ENCODE measurements at regions not wholly inside any gene's neighbourhood (a gene's known extent, or its start where the extent isn't known, plus 50 kb on each side); places are given as distances from the start of the nearest gene placed in this dataset.

- no peaks in the 10 kb centered on the region for H3K4me1 ChIP-seq (ENCODE audit: insufficient read depth, low read length)
- TF ChIP-seq CTCF (conservative IDR thresholded peaks at IDR 0.05; ENCODE audit: low read depth, low read length) (no peak), EZH2 (IDR thresholded peaks at IDR 0.05; ENCODE audit: low read length, unreplicated experiment) (no peak), EZH2phosphoT487 (IDR thresholded peaks at IDR 0.05; ENCODE audit: borderline replicate concordance, low read length) (no peak)
- no peaks in the 10 kb centered on the region for H3K36me3 ChIP-seq (ENCODE audit: low read depth, low read length)
- no peak overlapping the region for H3K27ac ChIP-seq (ENCODE audit: low read length)
- BruUV-seq (replicated peaks), result no TSS peak
- no peak overlapping the region for H3K4me2 ChIP-seq (ENCODE audit: low read length)
- CTCF ChIA-PET, result no interaction called here
- intact Hi-C loops (cut with micrococcal nuclease), result no loop called here
- H2AFZ ChIP-seq (ENCODE audit: low read length), result no peak overlapping the region
- POLR2A ChIA-PET (ENCODE audit: unreplicated experiment), result no interaction called here
- DNase-seq, result no peak
- no peaks in the 10 kb centered on the region for H3K27me3 ChIP-seq (ENCODE audit: low read length)
- H3F3A ChIP-seq (ENCODE audit: low read length, unreplicated experiment), result no peaks in the 10 kb centered on the region
- H3K4me3 ChIP-seq (ENCODE audit: low read length), result no peak overlapping the region
- H3K9ac ChIP-seq (ENCODE audit: low read length), result no peak overlapping the region
- no peaks in the 10 kb centered on the region for H3K9me2 ChIP-seq (replicated peaks; ENCODE audit: low read length)
- no peaks in the 10 kb centered on the region for H4K20me1 ChIP-seq (ENCODE audit: low read length)
- H3K9me3 ChIP-seq (ENCODE audit: low read length), result no peaks in the 10 kb centered on the region
- H3K79me2 ChIP-seq (ENCODE audit: low read length), result no peaks in the 10 kb centered on the region
- no peak for ATAC-seq
Observed at GRCh38 chr9:86708918-86709835, 238.1 kb downstream of the GAS1 start.

- ATAC-seq, result no peak
- no peak for DNase-seq
- H3K9ac ChIP-seq (ENCODE audit: low read length), result no peak overlapping the region
Observed at GRCh38 chr9:86707932-86708510, 239.3 kb downstream of the GAS1 start.

More at GRCh38 chr9:86707932-86708510, 239.3 kb downstream of the GAS1 start:
- H3K9me3 ChIP-seq (ENCODE audit: low read length), result no peaks in the 10 kb centered on the region
- no peak overlapping the region for H3K27ac ChIP-seq (ENCODE audit: low read length)
- no peaks in the 10 kb centered on the region for H3K27me3 ChIP-seq (ENCODE audit: low read length)
- no peaks in the 10 kb centered on the region for H3K4me1 ChIP-seq (ENCODE audit: insufficient read depth, low read length)
- H3K36me3 ChIP-seq (ENCODE audit: low read depth, low read length), result no peaks in the 10 kb centered on the region
- no peaks in the 10 kb centered on the region for H3F3A ChIP-seq (ENCODE audit: low read length, unreplicated experiment)
- no peak overlapping the region for H3K4me2 ChIP-seq (ENCODE audit: low read length)
- H2AFZ ChIP-seq (ENCODE audit: low read length), result no peak overlapping the region
- no peaks in the 10 kb centered on the region for H4K20me1 ChIP-seq (ENCODE audit: low read length)
- TF ChIP-seq EZH2phosphoT487 (IDR thresholded peaks at IDR 0.05; ENCODE audit: borderline replicate concordance, low read length) (no peak), CTCF (conservative IDR thresholded peaks at IDR 0.05; ENCODE audit: low read depth, low read length) (no peak), EZH2 (IDR thresholded peaks at IDR 0.05; ENCODE audit: low read length, unreplicated experiment) (no peak)
- CTCF ChIA-PET, result no interaction called here
- no peaks in the 10 kb centered on the region for H3K79me2 ChIP-seq (ENCODE audit: low read length)
- no TSS peak for BruUV-seq (replicated peaks)
- POLR2A ChIA-PET (ENCODE audit: unreplicated experiment), result no interaction called here
- H3K4me3 ChIP-seq (ENCODE audit: low read length), result no peak overlapping the region
- intact Hi-C loops (cut with micrococcal nuclease), result no loop called here
- H3K9me2 ChIP-seq (replicated peaks; ENCODE audit: low read length), result no peaks in the 10 kb centered on the region

Measured in PC-3 (cell line).